Astrocyte (in vitro differentiated cells and primary cell): ENCODE measurements at regions not wholly inside any gene's neighbourhood (a gene's known extent, or its start where the extent isn't known, plus 50 kb on each side); places are given as distances from the start of the nearest gene placed in this dataset.

Source experiments
- CTCF ChIP-seq: IDR thresholded peaks from 2 replicates; pipeline ENCODE4 v1.5.1; 2011; ENCODE audit warnings: low read depth, mild to moderate bottlenecking, inconsistent platforms, low read length, moderate library complexity; ENCODE audit not compliant: insufficient read depth
- EZH2 ChIP-seq: IDR thresholded peaks from 2 replicates; pipeline ENCODE4 v1.6.1; 2012; ENCODE audit warnings: mild to moderate bottlenecking, low read length, inconsistent platforms; ENCODE audit not compliant: insufficient read depth

GRCh38 chr5:34552686-34553085, 103.4 kb upstream of the RAI14 start:
- TF ChIP-seq CTCF (no peak), EZH2 (no peak)
